ENCODE measurements at regions not wholly inside any gene's neighbourhood (a gene's known extent, or its start where the extent isn't known, plus 50 kb on each side); places are given as distances from the start of the nearest gene placed in this dataset.

DNA sequence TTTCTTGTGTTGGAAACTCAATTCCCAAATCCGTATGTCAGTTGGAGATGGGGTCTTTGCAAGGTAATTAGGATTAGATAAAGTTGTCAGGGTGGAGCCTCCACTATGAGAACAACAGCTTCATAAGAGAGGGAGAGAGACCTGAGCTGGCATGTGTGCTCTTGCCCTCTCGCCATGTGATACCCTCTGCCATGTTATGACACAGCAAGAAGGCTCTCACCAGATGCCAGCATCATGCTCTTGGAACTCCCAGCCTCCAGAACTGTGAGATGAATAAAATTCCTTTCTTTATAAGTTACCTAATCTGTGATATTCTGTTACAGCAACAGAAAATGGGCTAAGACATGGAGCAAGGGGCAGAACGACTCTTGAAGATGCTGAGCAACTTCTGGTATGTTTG is 201.9 kb upstream of the BOD1L1 start:
- H3K4me3 ChIP-seq (ENCODE audit: low read depth, low read length) = no peak overlapping the region
- TF ChIP-seq SCRT2 (tag by site-specific recombination; IDR thresholded peaks at IDR 0.05) = no peak
- no peak for TF ChIP-seq ZNF404 (tag by site-specific recombination; IDR thresholded peaks at IDR 0.05)
- no peak for TF ChIP-seq ZBTB7A (tag by site-specific recombination; IDR thresholded peaks at IDR 0.05; ENCODE audit: low read depth)
- no peak for TF ChIP-seq ZNF121 (tag by site-specific recombination; IDR thresholded peaks at IDR 0.05)
- CTCF ChIA-PET = no interaction called here
- H3K36me3 ChIP-seq (ENCODE audit: control insufficient read depth in 2 of 2, insufficient read depth in 1 of 2, low read length in 2 of 2) = no peaks in the 10 kb centered on the region
- no peaks in the 10 kb centered on the region for H3K9me3 ChIP-seq (ENCODE audit: control insufficient read depth, insufficient read depth, low read depth, low read length)
- H3K4me1 ChIP-seq (ENCODE audit: control insufficient read depth, insufficient read depth, low read length) = no peaks in the 10 kb centered on the region
- H3K27ac ChIP-seq (ENCODE audit: extremely low read depth, low read depth, low read length) = no peak overlapping the region
- POLR2A ChIA-PET = no interaction called here

DNA sequence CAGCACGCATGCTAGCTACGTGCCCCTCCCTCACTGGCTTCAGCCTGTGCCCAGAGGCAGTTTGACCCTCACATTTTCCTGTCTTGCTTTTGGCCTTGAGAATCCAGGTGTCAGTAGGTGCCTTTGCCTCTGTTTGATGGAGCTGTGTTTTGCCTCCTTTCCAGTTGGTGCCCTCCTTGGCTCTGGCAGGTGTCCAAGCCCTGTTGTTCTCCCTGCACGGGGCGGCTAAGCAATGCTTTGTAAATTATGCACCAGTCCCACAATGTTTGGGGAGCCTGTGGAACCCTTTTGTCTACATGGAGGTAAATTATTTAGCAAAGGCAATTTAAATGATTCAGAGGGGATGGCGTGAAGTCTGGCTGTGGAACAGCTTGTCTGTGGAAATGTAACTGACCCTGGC is 202.9 kb upstream of the BOD1L1 start:
- H3K9me3 ChIP-seq (ENCODE audit: control insufficient read depth, insufficient read depth, low read depth, low read length) = no peaks in the 10 kb centered on the region
- no peaks in the 10 kb centered on the region for H3K4me1 ChIP-seq (ENCODE audit: control insufficient read depth, insufficient read depth, low read length)
- H3K36me3 ChIP-seq (ENCODE audit: control insufficient read depth in 2 of 2, insufficient read depth in 1 of 2, low read length in 2 of 2) = no peaks in the 10 kb centered on the region
- ChIA-PET CTCF (no interaction called here), POLR2A (no interaction called here)
- no peak overlapping the region for H3K27ac ChIP-seq (ENCODE audit: extremely low read depth, low read depth, low read length)
- no peak for TF ChIP-seq ZNF791 (tag by site-specific recombination; IDR thresholded peaks at IDR 0.05)
- TF ChIP-seq ZNF514 (tag by site-specific recombination; IDR thresholded peaks at IDR 0.05) = no peak
- TF ChIP-seq ZNF132 (tag by site-specific recombination; IDR thresholded peaks at IDR 0.05; ENCODE audit: borderline replicate concordance) = no peak
- no peak for TF ChIP-seq ZNF707 (tag by site-specific recombination; IDR thresholded peaks at IDR 0.05)
- TF ChIP-seq, protein P1, sequence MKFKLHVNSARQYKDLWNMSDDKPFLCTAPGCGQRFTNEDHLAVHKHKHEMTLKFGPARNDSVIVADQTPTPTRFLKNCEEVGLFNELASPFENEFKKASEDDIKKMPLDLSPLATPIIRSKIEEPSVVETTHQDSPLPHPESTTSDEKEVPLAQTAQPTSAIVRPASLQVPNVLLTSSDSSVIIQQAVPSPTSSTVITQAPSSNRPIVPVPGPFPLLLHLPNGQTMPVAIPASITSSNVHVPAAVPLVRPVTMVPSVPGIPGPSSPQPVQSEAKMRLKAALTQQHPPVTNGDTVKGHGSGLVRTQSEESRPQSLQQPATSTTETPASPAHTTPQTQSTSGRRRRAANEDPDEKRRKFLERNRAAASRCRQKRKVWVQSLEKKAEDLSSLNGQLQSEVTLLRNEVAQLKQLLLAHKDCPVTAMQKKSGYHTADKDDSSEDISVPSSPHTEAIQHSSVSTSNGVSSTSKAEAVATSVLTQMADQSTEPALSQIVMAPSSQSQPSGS (tag by site-specific recombination; IDR thresholded peaks at IDR 0.05; ENCODE audit: low read depth) = no peak
- no peak for TF ChIP-seq ZNF600 (tag by site-specific recombination; IDR thresholded peaks at IDR 0.05)
- TF ChIP-seq ZNF843 (tag by site-specific recombination; IDR thresholded peaks at IDR 0.05) = no peak
- no peak for TF ChIP-seq ZNF184 (tag by site-specific recombination; IDR thresholded peaks at IDR 0.05)
- no peak for TF ChIP-seq ZNF544 (tag by site-specific recombination; IDR thresholded peaks at IDR 0.05)
- TF ChIP-seq ZNF664 (tag by site-specific recombination; IDR thresholded peaks at IDR 0.05) = no peak
- TF ChIP-seq HOXA7 (CRISPR knock-in tag; IDR thresholded peaks at IDR 0.05; ENCODE audit: borderline replicate concordance) = no peak
- TF ChIP-seq ZNF658 (tag by site-specific recombination; IDR thresholded peaks at IDR 0.05) = no peak
- TF ChIP-seq ZXDB (tag by site-specific recombination; IDR thresholded peaks at IDR 0.05) = no peak
- TF ChIP-seq OSR2 (tag by site-specific recombination; IDR thresholded peaks at IDR 0.05) = no peak
- no peak for TF ChIP-seq TRIM28 (IDR thresholded peaks at IDR 0.05; ENCODE audit: borderline replicate concordance, low read length)
- no peak for TF ChIP-seq ZNF473 (tag by site-specific recombination; IDR thresholded peaks at IDR 0.05)
- TF ChIP-seq ZNF654 (tag by site-specific recombination; IDR thresholded peaks at IDR 0.05; ENCODE audit: low read depth) = no peak
- no peak for TF ChIP-seq ZNF670 (tag by site-specific recombination; IDR thresholded peaks at IDR 0.05; ENCODE audit: low read depth)
- no peak for TF ChIP-seq ZNF155 (tag by site-specific recombination; IDR thresholded peaks at IDR 0.05)
- no peak overlapping the region for H3K4me3 ChIP-seq (ENCODE audit: low read depth, low read length)

DNA sequence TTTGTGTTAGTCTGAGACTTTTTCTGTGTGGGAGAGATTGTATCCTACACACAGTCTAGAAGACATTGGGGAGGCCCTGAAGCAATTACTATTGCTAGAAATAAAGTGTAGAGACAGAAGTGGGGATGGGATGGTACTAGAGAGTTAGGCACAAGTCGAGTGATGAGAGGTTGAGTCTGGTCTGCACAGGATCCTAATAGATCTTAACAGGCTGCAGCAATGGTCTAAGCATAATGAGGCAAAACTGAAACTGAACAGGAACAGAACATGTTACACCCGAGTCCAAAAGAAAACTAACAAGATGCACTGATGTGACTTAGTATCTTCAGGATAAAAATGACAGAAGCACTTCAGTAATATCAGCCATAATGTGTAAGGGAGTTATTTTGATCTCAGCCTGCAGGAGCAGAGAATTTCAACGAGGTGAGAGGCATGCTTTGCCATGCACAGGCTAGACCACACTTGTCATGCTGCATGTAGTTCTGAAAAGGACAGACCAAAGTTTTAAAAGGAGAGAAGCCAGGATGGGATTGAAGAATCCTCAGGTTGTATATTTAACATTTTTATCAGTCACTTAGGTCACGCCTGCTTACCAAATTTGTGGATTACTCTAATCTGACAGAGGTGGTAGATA is 205.8 kb upstream of the BOD1L1 start:
- Histone ChIP-seq H3K9me3 (ENCODE audit: control insufficient read depth, insufficient read depth, low read depth, low read length) (no peaks in the 10 kb centered on the region), H3K27ac (ENCODE audit: extremely low read depth, low read depth, low read length) (no peak overlapping the region), H3K4me3 (ENCODE audit: low read depth, low read length) (no peak overlapping the region), H3K4me1 (ENCODE audit: control insufficient read depth, insufficient read depth, low read length) (no peaks in the 10 kb centered on the region), H3K36me3 (ENCODE audit: control insufficient read depth in 2 of 2, insufficient read depth in 1 of 2, low read length in 2 of 2) (no peaks in the 10 kb centered on the region)
- CTCF ChIA-PET = no interaction called here
- POLR2A ChIA-PET = no interaction called here
- TF ChIP-seq ZFHX2 (tag by site-specific recombination; conservative IDR thresholded peaks at IDR 0.05) = no peak
- TF ChIP-seq, protein P2, sequence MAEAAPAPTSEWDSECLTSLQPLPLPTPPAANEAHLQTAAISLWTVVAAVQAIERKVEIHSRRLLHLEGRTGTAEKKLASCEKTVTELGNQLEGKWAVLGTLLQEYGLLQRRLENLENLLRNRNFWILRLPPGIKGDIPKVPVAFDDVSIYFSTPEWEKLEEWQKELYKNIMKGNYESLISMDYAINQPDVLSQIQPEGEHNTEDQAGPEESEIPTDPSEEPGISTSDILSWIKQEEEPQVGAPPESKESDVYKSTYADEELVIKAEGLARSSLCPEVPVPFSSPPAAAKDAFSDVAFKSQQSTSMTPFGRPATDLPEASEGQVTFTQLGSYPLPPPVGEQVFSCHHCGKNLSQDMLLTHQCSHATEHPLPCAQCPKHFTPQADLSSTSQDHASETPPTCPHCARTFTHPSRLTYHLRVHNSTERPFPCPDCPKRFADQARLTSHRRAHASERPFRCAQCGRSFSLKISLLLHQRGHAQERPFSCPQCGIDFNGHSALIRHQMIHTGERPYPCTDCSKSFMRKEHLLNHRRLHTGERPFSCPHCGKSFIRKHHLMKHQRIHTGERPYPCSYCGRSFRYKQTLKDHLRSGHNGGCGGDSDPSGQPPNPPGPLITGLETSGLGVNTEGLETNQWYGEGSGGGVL (tag by site-specific recombination; IDR thresholded peaks at IDR 0.05) = no peak

All from HEK293 (cell line).